ENCODE measurements at regions not wholly inside any gene's neighbourhood (a gene's known extent, or its start where the extent isn't known, plus 50 kb on each side); places are given as distances from the start of the nearest gene placed in this dataset.
A peak's percentile ranks its signal among the peaks of the same experiment; 100 is the strongest.
"Not testable (repeated sequence)": the region's sequence is repeated elsewhere in the genome, so short reads cannot be mapped to it uniquely, and the experiment has no call there.

DNA sequence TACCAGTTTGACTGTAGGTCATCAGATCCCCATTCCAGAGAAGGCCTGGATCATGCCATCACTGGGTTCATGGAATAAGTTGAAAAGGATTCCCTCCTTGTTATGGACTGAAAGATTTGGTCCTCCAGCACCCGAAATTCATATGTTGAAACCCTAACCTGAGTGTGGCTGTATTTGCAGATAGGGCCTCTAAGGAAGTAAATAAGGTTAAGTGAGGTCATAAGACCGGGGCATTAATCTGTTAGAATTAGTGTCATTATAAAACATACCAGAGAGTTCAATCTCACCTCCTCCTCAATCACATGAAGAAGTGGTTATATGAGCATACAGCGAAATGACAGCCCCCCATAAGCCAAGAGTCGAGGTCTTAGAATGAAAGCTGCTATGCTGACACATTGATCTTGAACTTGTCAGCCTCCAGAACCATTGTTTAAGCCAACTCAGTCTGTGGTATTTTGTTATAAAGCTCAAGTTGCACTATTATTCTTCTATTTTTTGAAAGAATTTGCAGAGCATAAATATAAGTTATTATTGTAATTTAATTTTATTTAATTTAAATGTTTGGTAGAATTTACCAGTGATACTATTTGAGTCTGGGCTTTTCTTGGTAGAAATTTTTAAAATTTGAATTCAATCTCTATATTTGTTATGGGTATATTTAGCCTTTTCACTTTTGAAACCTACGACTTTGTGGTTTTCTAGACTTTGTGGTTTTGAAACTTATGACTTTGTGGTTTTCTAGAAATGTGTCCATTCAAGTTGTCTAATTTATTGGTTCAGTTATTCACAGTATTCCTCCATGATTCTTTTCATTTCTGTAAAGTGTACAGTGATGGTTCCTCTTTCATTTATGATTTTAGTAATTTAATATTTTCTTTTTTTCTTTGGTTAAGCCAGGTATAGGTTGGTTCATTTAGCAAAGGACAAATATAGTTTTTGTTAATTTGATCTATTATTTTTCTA is 1206.7 kb upstream of the CDH2 start:
- DNase-seq (ENCODE audit: low read depth) = no peak

DNA sequence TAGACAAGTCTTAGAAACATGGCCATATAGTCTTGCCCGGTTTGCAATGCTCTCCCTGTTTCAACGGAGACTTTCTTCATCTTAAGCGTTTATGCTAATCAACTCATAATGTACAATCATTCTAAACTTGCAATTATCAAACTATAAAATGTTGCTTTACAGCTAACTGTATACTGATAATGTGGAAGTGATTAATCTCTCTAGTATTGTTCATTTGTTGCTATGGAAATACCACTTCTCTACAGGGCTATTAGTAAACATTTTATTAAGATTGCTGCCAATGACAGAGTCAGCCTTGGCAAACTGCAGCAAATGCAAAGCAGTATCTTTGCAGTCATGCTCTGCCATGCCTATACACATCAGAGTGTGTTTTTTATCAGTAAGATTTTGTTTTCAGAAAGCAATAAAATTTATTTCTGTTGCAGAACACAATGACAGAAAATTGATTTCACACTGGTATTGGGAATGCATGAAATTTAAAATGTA is 1201.8 kb upstream of the CDH2 start:
- no peak for DNase-seq (ENCODE audit: low read depth)

DNA sequence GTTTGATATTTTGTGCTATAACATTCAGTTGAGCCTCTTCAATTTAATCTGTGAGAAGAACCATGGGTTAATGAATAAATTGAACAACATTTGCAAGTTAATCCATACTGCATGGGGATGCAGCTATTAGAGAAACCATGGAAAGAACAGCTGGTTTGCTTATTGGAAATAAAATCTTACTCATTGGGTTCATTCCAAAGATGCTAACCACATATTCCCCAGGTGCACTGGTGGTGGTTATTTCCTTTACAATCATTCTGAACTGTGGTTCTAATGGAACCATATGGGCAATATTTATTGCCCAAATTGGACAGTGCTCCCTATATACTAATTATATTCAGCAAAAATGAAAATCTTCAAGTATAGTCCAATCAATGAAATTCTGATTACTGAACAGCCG is 1200.4 kb upstream of the CDH2 start:
- DNase-seq (ENCODE audit: low read depth) = no peak

DNA sequence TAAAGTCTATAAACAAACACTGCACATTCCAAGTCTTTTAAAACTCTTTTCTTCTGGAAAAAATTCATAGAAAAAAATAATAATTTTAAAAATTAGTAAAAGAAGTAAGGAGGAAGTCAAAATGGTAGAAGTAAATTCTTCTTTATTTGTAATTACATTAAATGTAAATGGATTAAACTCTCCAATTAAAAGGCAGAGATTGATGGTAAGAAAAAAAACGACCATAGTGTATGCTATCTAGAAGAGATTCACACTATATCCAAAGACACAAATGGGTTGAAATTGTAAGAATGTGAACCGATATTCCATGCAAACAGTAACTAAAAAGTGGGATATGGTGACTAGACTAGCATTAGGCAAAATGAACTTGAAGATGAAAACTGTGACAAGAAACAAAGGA is 1196.1 kb upstream of the CDH2 start:
- DNase-seq (ENCODE audit: low read depth) = no peak

DNA sequence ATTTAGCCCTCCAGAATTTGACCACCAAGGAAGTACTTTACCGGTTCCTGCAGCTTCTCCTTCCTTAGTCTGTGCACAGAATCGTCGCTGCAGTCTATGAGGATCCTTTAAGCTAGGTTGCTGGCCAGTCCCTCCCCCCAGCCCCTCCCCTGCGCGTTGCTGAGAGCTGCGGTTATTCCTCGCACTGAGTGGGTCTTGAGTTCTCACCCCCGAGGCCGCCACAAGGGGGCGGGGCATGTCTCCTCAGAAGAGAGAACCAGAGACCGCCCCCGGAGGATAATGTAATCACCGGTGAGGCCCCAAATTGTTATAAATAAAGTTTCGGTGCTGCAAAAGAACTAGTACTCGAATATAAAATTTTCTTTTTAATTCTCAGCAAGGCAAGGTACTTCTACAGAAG is 1184.9 kb upstream of the CDH2 start:
- peak; percentile 38 for DNase-seq (ENCODE audit: low read depth)

DNA sequence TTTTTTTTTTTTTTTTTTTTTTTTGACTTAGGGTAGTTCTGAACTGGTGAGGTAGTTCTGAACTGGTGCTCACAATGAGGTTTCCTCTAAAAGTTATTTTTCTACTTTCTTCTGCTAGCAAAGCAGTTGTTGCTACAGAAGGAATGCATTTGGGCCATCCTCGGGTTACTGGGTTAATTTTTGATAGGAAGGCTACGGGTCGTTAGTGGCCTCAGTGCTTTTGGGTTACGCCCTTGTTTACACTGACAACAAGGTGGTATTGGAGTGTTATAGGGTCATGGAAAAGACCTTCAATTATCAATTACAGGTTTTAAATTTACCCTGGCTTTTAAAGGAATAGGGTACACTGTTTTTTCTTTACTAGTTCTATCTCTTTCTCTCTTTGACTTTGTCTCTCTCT is 1183.7 kb upstream of the CDH2 start:
- DNase-seq (ENCODE audit: low read depth) = not testable (repeated sequence)

DNA sequence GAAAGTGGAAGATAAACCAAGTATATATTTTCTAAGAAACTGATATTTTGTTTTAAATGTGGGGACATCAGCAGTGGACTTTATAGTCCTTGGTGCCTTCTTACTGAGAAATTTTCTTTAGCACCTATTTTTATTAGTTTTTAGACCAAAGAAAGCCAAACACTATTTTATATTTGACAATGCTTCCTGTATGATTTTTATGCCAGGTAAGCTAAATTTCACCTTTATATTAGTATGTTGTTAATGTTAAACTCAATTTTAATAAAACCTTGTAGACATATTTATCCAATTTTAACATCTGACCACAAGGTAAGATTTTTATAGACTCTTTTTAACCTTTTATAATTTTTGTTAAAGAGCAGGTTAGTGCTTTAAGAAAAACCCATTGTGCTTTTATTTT is 1182.3 kb upstream of the CDH2 start:
- DNase-seq (ENCODE audit: low read depth) = not testable (repeated sequence)

DNA sequence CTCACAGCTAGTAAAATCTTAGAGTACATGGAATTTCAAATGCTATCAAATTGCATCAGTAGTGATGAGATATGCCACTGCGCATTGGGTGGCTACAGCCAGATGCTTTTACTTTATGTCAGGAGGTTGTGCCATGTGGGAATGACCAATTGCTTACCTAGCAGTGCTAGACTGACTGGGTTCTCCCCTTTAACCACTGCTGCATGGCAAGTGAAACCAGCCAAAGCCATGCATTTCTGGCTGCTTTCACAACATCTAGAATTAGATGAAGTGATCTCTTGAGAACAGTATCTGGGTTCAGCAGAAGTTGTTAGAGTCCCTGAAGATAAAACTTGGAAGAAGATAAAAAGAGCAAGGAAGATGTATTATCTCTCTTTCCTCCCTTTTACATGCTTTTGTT is 1174.2 kb upstream of the CDH2 start:
- DNase-seq (ENCODE audit: low read depth) = no peak

DNA sequence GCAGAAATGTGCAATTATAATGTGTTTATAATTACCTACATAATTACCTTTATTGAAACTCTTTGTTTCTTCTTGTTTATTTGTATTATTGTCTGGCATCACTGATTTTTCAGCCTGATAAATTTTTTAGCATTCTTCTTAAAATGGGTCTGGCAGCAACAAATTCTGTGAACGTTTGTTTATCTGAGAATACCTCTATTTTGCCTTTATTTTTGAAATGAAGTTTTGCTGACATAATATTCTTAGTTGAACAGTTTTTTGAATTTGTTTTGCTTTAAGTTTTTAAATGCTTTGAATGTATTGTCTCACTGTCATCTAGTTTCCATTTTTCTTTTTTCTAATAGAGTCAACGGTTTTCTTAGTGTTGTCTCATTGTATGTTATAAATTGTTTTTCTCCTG is 1152.0 kb upstream of the CDH2 start:
- no peak for DNase-seq (ENCODE audit: low read depth)

DNA sequence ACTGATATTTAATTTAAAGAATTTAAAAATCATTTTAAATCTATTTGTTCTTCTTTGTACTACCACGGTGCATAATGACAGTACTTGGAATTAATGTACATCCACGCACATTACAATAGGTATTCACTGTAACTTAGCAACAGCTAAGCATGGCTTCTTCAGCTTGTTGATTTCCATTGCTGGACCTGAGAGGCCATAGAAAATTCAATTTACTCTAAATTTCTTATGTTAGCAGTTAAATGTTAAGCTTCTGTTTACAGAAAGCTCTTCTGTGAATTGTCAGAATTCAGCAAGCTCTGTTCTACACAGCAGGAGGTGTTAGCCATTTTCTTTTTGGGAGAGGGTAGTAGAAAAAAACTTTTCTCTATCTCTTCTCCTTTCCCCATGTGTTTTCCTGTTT is 1149.3 kb upstream of the CDH2 start:
- no peak for DNase-seq (ENCODE audit: low read depth)

DNA sequence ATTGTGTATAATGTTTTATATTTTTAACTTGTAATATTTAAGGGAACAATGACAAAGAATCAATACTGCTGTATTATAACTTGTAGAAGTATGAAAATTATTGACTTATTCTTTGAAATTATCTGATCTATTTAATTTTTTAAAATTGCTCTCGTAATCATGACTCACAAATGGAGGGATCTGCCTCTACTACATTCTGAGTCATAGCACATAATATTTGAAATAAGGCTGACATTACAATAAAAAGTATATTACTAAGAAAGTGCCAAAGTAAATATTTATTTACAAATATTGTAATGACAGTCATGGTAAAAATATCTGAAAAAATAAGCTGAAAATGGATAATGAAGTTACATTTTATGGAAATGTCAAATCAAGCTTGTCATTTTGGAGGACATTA is 1144.6 kb upstream of the CDH2 start:
- no peak for DNase-seq (ENCODE audit: low read depth)

DNA sequence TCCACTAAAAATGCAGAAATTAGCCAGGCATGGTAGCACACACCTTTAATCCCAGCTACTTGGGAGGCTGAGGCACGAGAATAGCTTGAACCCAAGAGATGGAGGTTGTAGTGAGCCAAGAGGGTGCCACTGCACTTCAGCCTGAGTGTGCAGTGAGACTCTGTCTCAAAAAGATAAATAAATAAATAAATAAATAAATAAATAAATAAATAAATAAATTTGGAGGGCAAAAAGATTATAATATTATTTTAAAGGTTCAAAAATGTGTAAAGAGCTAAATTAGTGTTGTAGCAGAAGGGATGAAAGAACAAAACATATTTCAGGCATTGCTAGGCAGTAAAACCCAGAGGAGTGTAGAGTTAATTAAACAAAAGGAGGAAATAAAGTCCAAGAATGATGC is 1136.4 kb upstream of the CDH2 start:
- DNase-seq (ENCODE audit: low read depth) = no peak

DNA sequence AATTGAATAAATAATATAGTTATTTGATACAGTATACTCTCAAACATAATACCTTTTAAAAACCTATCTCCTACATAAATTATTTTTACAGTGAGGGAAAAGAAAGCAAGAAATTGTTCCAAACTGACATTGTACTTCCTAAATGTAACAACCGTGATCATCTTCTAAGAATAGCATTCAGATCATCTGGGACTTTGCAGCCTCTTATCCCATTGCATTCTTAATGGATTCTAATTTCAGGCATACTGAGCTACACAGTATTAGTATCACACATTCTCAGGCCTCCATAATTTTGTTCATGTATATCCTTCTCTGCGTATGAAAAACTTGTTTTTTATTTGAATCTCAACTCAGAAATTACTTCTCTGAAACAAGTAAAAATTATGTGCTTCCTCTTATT is 1134.7 kb upstream of the CDH2 start:
- DNase-seq (ENCODE audit: low read depth) = no peak

DNA sequence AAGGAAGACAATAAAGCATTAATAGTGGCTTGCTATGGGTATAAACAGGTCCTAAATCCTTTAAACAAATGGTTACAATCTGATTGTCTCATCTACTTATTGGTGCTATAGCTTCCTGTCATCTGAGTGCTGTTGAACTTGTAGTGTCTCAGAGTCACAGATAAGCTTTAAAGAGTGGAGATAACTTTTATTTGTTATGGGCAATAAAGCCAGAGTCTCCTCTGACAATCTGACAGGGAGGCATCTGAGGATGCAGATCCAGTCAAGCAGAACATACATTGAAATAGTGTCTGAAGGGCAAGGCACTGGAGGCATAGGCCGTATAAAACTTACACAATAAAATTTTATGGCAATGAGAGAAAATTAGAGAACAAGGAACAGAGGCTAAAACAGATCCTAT is 1132.4 kb upstream of the CDH2 start:
- no peak for DNase-seq (ENCODE audit: low read depth)

DNA sequence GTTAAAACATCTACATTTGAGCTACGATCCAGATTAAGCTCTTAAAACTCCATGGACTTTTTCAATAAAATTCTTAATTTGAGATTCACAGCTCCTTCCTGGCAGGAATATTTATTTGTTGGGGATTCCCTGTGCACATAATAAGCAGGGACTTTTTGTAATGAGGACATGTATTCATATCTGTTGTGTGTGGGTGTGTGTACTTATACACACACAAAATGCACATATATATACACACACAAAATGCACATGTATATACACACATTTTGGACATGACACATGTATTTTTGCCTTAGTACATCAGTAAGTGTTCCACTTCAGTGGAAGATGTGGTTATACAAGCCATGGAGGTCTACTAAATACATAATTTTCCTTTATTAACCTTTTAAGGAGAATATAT is 1131.1 kb upstream of the CDH2 start:
- no peak for DNase-seq (ENCODE audit: low read depth)

DNA sequence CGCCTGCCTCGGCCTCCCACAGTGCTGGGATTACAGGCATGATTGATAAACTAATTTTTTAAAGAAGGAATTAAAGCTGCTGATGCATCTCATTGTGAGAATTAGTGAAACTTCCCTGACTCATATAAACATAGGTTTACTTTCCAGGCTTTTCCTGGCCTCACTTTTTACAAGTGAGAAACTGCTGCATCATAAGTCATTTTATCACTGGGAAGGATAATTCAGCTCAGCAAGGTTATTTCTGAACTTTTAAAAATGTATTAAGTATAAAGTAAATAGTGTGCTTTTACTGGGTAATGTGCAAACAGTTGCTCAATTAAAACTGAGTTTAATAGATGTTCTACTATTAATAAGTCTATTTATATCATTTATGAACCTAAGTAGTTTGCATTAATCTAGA is 1130.3 kb upstream of the CDH2 start:
- no peak for DNase-seq (ENCODE audit: low read depth)

DNA sequence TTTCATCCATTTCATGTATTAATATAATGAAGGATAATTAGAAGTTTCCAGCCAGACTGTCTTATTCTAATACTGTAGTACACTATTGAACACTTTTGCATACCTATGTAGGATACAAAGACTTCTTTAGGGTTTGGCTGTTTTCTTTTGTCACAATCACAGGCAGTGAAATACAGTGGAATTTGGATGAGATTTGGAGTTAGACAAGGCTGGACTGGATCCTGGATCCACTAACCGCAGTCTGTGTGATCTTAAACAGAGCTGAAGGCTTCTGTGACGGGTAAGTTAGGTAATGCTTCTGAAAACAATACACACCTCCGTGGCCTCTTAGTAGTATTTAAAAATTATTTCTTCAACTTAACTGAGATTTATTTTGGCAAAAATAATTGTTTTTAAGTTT is 1128.6 kb upstream of the CDH2 start:
- no peak for DNase-seq (ENCODE audit: low read depth)

DNA sequence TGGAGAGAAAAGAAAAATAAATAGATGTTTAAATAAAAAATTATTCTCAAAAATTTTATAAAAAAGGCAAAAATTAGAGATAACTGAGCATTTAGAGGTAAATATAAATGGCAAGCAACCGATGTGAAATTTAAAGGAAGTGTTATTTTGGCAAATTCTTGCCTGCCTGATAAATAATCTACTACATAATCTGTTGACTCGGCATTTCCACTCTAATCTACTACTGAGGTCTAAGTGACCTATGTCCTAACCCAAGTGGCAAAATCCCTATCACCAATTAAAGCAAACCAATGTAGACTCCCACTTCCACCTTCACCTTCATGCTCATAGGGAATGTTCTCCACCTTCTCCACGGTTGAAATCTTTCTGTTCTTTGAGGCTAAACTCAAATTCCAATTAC is 1124.1 kb upstream of the CDH2 start:
- no peak for DNase-seq (ENCODE audit: low read depth)

DNA sequence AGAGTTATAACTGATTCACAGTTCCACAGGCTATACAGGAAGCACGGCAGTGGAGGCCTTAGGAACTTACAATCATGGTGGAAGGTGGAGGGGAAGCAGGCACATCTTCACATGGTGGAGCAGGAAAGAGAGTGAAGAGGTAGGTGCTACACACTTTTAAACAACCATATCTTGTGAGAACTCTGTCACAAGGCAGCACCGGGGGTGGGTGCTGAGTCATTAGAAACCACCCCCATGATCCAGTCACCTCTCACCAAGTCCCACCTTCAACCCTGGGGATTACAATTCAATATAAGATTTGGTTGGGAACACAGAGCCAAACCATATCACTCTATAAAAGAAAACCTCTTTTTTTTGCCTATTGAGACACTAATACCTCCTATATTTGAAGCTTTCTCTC is 1108.5 kb upstream of the CDH2 start:
- peak; percentile 2 for DNase-seq (ENCODE audit: low read depth)

DNA sequence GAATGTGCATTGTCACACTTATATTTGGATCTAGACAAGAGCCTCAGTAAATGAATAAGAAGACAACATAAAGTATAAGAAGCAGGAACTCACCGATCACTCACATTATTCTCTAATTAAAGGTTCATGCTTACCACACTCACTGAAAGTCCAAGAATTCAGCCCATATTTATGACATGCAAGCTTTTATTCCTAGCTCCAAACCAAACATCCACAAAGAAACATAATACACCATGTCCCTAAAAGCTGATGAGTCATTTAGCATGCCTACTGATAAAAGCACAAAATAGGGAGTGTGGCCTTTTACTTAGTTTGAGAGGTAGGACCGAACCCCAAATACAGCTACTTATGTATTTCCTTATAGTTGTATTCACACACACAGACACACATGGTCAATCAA is 1094.6 kb upstream of the CDH2 start:
- peak; percentile 17 for DNase-seq (ENCODE audit: low read depth)

DNA sequence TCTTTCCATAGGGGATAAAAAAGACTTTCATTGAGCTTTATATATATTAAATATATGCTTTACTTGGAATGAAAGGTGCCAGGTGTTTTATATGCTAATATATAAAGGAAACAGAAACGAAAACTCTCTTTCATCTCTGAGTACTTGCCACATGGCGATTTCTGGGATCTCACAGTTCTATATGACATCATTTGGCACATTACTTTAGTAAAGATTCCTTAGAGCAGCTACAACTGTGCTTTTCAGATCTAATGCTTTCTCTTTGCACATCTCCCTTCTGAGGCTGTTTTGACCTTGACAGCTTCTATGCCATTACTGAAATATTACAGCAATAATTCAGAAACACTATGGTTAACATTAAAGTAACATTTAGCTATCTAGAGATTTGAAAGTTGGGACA is 1082.9 kb upstream of the CDH2 start:
- DNase-seq (ENCODE audit: low read depth) = no peak

DNA sequence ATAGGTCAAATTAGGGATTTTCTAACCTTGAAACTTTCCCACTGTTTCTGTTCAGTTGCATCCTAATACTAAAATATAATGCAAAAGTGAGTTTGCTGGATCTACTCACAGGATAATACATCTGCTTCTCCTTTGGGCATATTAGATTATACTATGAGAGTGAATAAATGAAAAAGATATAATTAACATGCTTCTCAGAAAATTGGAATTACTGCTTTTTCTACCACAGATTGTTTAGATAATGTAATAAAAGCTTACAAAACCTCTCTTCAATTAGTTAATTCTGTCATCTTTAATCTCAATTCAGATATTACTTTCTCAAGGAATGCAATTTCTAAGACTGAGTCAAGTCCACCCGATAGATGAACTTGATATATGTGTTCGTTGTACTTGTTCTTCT is 1077.2 kb upstream of the CDH2 start:
- no peak for DNase-seq (ENCODE audit: low read depth)

DNA sequence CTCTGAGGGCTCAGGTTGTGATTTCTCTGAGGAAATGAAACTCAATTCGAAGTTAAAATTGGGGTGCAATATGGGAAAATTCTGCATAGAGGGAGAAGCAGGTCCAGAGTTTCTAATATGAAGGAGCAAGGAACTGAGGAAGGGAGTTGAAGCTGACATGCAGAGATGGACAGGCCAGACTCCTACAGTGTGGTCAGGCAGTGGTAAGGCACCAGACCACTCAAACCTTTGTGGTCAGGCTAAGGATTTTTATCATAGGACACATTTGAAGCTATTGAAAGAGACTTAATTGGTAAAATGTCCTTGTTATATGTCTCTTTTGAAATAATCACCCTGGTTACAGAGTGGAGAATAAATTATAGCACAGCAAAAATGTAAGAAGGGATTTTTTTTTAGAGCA is 1074.8 kb upstream of the CDH2 start:
- DNase-seq (ENCODE audit: low read depth) = no peak

DNA sequence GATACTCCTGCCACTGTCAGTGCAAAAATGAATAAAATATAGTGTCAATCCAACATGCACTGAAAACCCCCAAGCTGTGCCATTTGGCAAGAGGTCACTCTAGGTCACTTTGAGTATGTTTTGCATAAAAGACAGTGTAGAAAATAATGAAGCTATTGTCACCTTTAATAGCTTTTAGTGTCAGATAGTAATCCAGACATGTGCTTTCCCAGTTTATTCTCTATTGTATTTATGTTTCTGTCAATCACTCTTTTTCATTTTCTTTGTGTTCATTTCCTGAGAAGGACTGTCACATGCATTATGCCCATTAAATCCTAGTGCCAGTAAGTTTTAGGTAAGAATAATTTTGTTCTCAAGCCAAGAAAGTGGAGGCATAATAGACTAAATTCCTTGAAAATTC is 1073.9 kb upstream of the CDH2 start:
- no peak for DNase-seq (ENCODE audit: low read depth)

All from Daoy (cell line).